WERI-Rb-1 (cell line): ENCODE measurements at regions not wholly inside any gene's neighbourhood (a gene's known extent, or its start where the extent isn't known, plus 50 kb on each side); places are given as distances from the start of the nearest gene placed in this dataset.

Source experiments
- DNase-seq: peaks from one replicate; pipeline ENCODE4 v3.0.0-alpha.2; 2020
- H3K27ac ChIP-seq: fragments of 250-450 bp; sonication (Bioruptor Pico); 2 replicates; pipeline ENCODE4 v1.5.1; 2020; ENCODE audit warnings: mild to moderate bottlenecking, moderate library complexity
- H3K27me3 ChIP-seq: fragments of 250-450 bp; sonication (Bioruptor Pico); 2 replicates; pipeline ENCODE4 v1.5.1; 2021; ENCODE audit warnings: mild to moderate bottlenecking, low read depth, moderate library complexity; ENCODE audit not compliant: insufficient read depth, severe bottlenecking
- H3K36me3 ChIP-seq: fragments of 250-450 bp; sonication (Bioruptor Pico); 2 replicates; pipeline ENCODE4 v1.5.1; 2020; ENCODE audit warnings: mild to moderate bottlenecking, moderate library complexity
- H3K4me3 ChIP-seq: 2 replicates; pipeline ENCODE4 v1.5.1; 2011; ENCODE audit warnings: low read depth, mild to moderate bottlenecking, control low read depth, low read length
- H3K9me3 ChIP-seq: fragments of 250-450 bp; sonication (Bioruptor Pico); 2 replicates; pipeline ENCODE4 v1.5.1; 2021; ENCODE audit warnings: mild to moderate bottlenecking, moderate library complexity; ENCODE audit not compliant: severe bottlenecking
- CTCF ChIP-seq: IDR thresholded peaks from 2 replicates; pipeline ENCODE4 v1.5.1; 2011; ENCODE audit warnings: low read depth, mild to moderate bottlenecking, control low read depth, inconsistent platforms, low read length

GRCh38 chr6:101208152-101208551 lies 185.4 kb upstream of the GRIK2 start:
- Histone ChIP-seq H3K36me3 (no peaks in the 10 kb centered on the region), H3K27ac (no peak overlapping the region), H3K4me3 (no peak overlapping the region), H3K27me3 (no peaks in the 10 kb centered on the region), H3K9me3 (no peaks in the 10 kb centered on the region)
- no peak for DNase-seq
- no peak for TF ChIP-seq CTCF

DNA sequence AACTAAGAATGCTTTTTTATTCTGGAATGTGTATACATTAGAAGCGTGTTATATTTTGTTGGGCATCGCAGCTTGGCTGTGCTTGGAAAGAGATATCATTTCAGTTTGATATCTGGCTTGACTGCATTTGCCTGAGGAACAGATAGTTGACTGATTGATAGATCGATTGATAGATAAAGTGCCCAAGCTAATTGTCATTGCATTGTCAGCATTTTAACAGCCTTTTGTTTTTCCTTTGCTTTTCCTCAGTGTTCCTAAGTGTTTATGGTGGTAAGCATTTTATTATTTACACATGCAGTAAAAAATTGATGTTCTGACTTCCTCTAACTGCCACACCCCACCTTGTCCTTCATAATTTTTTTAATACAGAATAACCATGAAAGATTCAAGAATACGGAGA lies 180.9 kb upstream of the GRIK2 start:
- DNase-seq = no peak
- Histone ChIP-seq H3K4me3 (no peak overlapping the region), H3K27me3 (no peaks in the 10 kb centered on the region), H3K36me3 (no peaks in the 10 kb centered on the region), H3K9me3 (no peaks in the 10 kb centered on the region), H3K27ac (no peak overlapping the region)
- no peak for TF ChIP-seq CTCF

DNA sequence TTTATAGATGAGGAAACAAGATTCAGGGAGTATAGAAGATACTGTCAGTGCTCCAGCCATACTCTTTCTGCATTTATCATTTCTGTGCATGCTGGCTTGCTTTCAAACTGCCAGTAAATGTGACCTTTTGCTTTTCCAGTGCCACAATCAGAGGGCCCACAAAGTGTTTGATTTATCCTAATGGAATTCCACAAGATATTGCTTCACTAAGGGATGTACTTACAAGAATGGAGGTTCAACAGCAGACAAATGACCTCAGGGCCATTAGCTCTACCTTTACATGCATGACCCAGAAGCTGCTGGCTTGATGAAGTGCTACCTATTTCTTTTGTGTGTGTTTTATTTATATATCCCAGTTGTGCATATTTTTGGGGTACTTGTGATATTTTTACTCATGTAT lies 171.5 kb upstream of the GRIK2 start:
- H3K27me3 ChIP-seq = no peaks in the 10 kb centered on the region
- no peaks in the 10 kb centered on the region for H3K36me3 ChIP-seq
- H3K27ac ChIP-seq = no peak overlapping the region
- TF ChIP-seq CTCF = no peak
- H3K9me3 ChIP-seq = peaks cover 6% of the 10 kb centered on the region
- no peak overlapping the region for H3K4me3 ChIP-seq
- no peak for DNase-seq

- no peak for TF ChIP-seq CTCF
- no peak for DNase-seq
These were observed 168.8 kb upstream of the GRIK2 start for GRCh38 chr6:101224751-101225150.

GRCh38 chr6:101226677-101227135 lies 166.8 kb upstream of the GRIK2 start:
- DNase-seq = peak; percentile 74
- Histone ChIP-seq H3K9me3 (peaks cover 6% of the 10 kb centered on the region), H3K27ac (no peak overlapping the region), H3K27me3 (no peaks in the 10 kb centered on the region), H3K4me3 (no peak overlapping the region), H3K36me3 (no peaks in the 10 kb centered on the region)
- peak; percentile 82 for TF ChIP-seq CTCF

More at GRCh38 chr6:101224751-101225150, 168.8 kb upstream of the GRIK2 start:
- H3K4me3 ChIP-seq = no peak overlapping the region
- H3K36me3 ChIP-seq = no peaks in the 10 kb centered on the region
- no peak overlapping the region for H3K27ac ChIP-seq
- H3K27me3 ChIP-seq = no peaks in the 10 kb centered on the region
- H3K9me3 ChIP-seq = peaks cover 6% of the 10 kb centered on the region

GRCh38 chr6:101230866-101231265 lies 162.6 kb upstream of the GRIK2 start:
- TF ChIP-seq CTCF = no peak
- H3K27ac ChIP-seq = no peak overlapping the region
- no peak overlapping the region for H3K4me3 ChIP-seq
- DNase-seq = no peak
- no peaks in the 10 kb centered on the region for H3K36me3 ChIP-seq
- no peaks in the 10 kb centered on the region for H3K9me3 ChIP-seq
- H3K27me3 ChIP-seq = no peaks in the 10 kb centered on the region
